ENCODE measurements at regions not wholly inside any gene's neighbourhood (a gene's known extent, or its start where the extent isn't known, plus 50 kb on each side); places are given as distances from the start of the nearest gene placed in this dataset.
"Not testable (repeated sequence)": the region's sequence is repeated elsewhere in the genome, so short reads cannot be mapped to it uniquely, and the experiment has no call there.

DNA sequence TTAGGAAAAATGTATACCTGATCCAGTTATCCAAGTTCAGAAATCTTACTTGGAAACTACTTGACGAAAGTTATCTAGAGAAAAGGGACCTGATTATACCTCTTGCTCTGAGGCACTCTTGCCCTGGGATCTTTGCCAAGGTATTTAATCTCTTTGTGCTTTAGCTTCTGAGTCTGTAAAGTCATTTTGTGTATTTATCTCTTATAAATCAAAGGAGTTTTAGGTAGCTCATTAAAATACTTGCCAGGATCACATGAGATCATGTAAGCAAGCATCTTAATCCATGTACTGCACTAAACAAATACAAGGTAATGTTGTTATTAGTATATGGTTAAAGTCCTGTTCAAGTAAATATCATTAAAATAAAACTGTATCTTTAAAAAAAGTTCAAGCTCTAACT is 147.5 kb downstream of the IPO8 start:
- H3K27ac ChIP-seq (ENCODE audit: low read length), result no peak overlapping the region
- no peak overlapping the region for H3K4me3 ChIP-seq (ENCODE audit: low read length)
- no peaks in the 10 kb centered on the region for H3K36me3 ChIP-seq (ENCODE audit: control insufficient read depth, insufficient read depth, low read length)
- no peaks in the 10 kb centered on the region for H3K27me3 ChIP-seq (ENCODE audit: control insufficient read depth, insufficient read depth, low read length)
- no peak overlapping the region for H3K4me3 Mint-ChIP-seq
- ATAC-seq (no peak), DNase-seq (no peak)
- peaks cover 0 to 3% of the 10 kb centered on the region in 2 donors for H3K27me3 Mint-ChIP-seq (ENCODE audit: low read depth in 2 of 2)
- H3K36me3 Mint-ChIP-seq, result no peaks in the 10 kb centered on the region
- no peaks in the 10 kb centered on the region for H3K9me3 ChIP-seq (ENCODE audit: control insufficient read depth, insufficient read depth, low read length)
- TF ChIP-seq, protein P1, sequence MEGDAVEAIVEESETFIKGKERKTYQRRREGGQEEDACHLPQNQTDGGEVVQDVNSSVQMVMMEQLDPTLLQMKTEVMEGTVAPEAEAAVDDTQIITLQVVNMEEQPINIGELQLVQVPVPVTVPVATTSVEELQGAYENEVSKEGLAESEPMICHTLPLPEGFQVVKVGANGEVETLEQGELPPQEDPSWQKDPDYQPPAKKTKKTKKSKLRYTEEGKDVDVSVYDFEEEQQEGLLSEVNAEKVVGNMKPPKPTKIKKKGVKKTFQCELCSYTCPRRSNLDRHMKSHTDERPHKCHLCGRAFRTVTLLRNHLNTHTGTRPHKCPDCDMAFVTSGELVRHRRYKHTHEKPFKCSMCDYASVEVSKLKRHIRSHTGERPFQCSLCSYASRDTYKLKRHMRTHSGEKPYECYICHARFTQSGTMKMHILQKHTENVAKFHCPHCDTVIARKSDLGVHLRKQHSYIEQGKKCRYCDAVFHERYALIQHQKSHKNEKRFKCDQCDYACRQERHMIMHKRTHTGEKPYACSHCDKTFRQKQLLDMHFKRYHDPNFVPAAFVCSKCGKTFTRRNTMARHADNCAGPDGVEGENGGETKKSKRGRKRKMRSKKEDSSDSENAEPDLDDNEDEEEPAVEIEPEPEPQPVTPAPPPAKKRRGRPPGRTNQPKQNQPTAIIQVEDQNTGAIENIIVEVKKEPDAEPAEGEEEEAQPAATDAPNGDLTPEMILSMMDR (IDR thresholded peaks at IDR 0.05), result no peak
- intact Hi-C loops (cut with micrococcal nuclease), result no loop called here
- H3K4me1 Mint-ChIP-seq, result no peaks in the 10 kb centered on the region
- peaks cover 3 to 5% of the 10 kb centered on the region in 2 donors for H3K9me3 Mint-ChIP-seq
- H3K4me1 ChIP-seq (ENCODE audit: control insufficient read depth, insufficient read depth, low read length), result no peaks in the 10 kb centered on the region
- H3K27ac Mint-ChIP-seq, result no peak overlapping the region
- WGBS (ENCODE audit: insufficient coverage), result 69% methylated on average over 1 of the region's 1 CpG

DNA sequence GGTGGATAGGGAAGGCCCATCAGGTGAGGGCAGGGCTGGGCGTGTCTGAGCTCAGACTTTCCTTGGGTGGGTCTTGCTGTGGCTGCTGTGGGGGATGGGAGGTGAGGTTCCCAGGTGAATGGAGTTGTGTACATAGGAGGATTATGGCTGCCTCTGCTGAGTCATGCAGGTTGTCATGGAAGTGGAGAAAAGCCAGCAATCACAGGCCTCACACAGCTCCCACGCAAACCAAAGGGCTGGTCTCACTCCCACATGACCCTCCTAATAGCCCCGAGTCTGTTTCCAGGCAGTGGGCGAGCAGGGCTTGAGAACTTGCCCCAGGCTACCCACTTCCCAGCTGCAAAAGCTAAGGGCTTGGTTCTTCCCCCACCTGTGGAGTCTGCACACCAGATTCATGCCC is 149.5 kb downstream of the IPO8 start:
- H3K27ac Mint-ChIP-seq, result no peak overlapping the region
- TF ChIP-seq, protein P1 (IDR thresholded peaks at IDR 0.05), result no peak
- no peak overlapping the region for H3K4me3 Mint-ChIP-seq
- 91% methylated on average over 4 of the region's 4 CpGs for WGBS (ENCODE audit: insufficient coverage)
- no peaks in the 10 kb centered on the region for H3K36me3 Mint-ChIP-seq
- Histone ChIP-seq H3K4me1 (ENCODE audit: control insufficient read depth, insufficient read depth, low read length) (no peaks in the 10 kb centered on the region), H3K27me3 (ENCODE audit: control insufficient read depth, insufficient read depth, low read length) (no peaks in the 10 kb centered on the region), H3K4me3 (ENCODE audit: low read length) (no peak overlapping the region), H3K27ac (ENCODE audit: low read length) (no peak overlapping the region), H3K9me3 (ENCODE audit: control insufficient read depth, insufficient read depth, low read length) (no peaks in the 10 kb centered on the region), H3K36me3 (ENCODE audit: control insufficient read depth, insufficient read depth, low read length) (no peaks in the 10 kb centered on the region)
- no peaks in the 10 kb centered on the region for H3K4me1 Mint-ChIP-seq
- ATAC-seq, result no peak
- H3K27me3 Mint-ChIP-seq (ENCODE audit: low read depth in 2 of 2), result peaks cover 0 to 3% of the 10 kb centered on the region in 2 donors
- intact Hi-C loops (cut with micrococcal nuclease), result no loop called here
- no peak for DNase-seq
- peaks cover 5 to 12% of the 10 kb centered on the region in 2 donors for H3K9me3 Mint-ChIP-seq

GRCh38 chr12:30544704-30545103 is 151.0 kb downstream of the IPO8 start:
- H3K36me3 Mint-ChIP-seq; intact Hi-C loops (cut with micrococcal nuclease); DNase-seq; H3K27me3 Mint-ChIP-seq (ENCODE audit: low read depth in 2 of 2); H3K4me1 Mint-ChIP-seq; H3K4me1 ChIP-seq (ENCODE audit: control insufficient read depth, insufficient read depth, low read length); H3K4me3 ChIP-seq (ENCODE audit: low read length); H3K27ac Mint-ChIP-seq; H3K27ac ChIP-seq (ENCODE audit: low read length); H3K9me3 ChIP-seq (ENCODE audit: control insufficient read depth, insufficient read depth, low read length); H3K4me3 Mint-ChIP-seq; ATAC-seq; H3K36me3 ChIP-seq (ENCODE audit: control insufficient read depth, insufficient read depth, low read length); H3K27me3 ChIP-seq (ENCODE audit: control insufficient read depth, insufficient read depth, low read length): not testable (repeated sequence)
- H3K9me3 Mint-ChIP-seq, result peaks cover 5 to 12% of the 10 kb centered on the region in 2 donors
- WGBS (ENCODE audit: insufficient coverage), result no CpG with 5 or more reads among the region's 3 CpGs

DNA sequence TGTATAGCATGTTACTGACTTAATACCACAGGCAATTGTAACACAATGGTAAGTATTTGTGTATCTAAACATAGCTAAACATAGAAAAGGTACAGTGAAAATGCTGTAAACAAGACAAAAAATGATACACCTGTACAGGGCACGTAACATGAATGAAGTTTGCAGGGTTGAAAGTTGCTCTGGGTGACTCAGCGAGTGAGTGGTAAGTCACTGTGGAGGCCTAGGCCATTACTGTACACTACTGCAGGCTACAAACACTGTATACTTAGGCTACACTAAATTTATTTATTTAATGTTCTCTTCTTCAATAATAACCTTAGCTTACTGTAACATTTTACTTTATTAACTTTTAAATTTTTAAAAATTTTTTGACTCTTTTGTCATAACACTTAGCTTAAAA is 158.4 kb downstream of the IPO8 start:
- no peak overlapping the region for H3K27ac ChIP-seq (ENCODE audit: low read length)
- TF ChIP-seq, protein P1 (IDR thresholded peaks at IDR 0.05), result no peak

More for the DNA sequence above, 158.4 kb downstream of the IPO8 start:
- Mint-ChIP-seq H3K27me3 (ENCODE audit: low read depth in 2 of 2) (no peaks in the 10 kb centered on the region), H3K27ac (no peak overlapping the region), H3K4me1 (no peaks in the 10 kb centered on the region), H3K4me3 (no peak overlapping the region), H3K36me3 (no peaks in the 10 kb centered on the region), H3K9me3 (no peaks in the 10 kb centered on the region)
- no peaks in the 10 kb centered on the region for H3K4me1 ChIP-seq (ENCODE audit: control insufficient read depth, insufficient read depth, low read length)
- H3K4me3 ChIP-seq (ENCODE audit: low read length), result no peak overlapping the region
- WGBS (ENCODE audit: insufficient coverage), result 90% methylated on average over 2 of the region's 2 CpGs
- no peaks in the 10 kb centered on the region for H3K36me3 ChIP-seq (ENCODE audit: control insufficient read depth, insufficient read depth, low read length)
- H3K27me3 ChIP-seq (ENCODE audit: control insufficient read depth, insufficient read depth, low read length), result no peaks in the 10 kb centered on the region
- DNase-seq (no peak), ATAC-seq (no peak)
- intact Hi-C loops (cut with micrococcal nuclease), result no loop called here
- no peaks in the 10 kb centered on the region for H3K9me3 ChIP-seq (ENCODE audit: control insufficient read depth, insufficient read depth, low read length)

All from natural killer cell (primary cell).